DOHH2 (cell line): ENCODE measurements at regions not wholly inside any gene's neighbourhood (a gene's known extent, or its start where the extent isn't known, plus 50 kb on each side); places are given as distances from the start of the nearest gene placed in this dataset.
"Not testable (repeated sequence)": the region's sequence is repeated elsewhere in the genome, so short reads cannot be mapped to it uniquely, and the experiment has no call there.

Experiments
- H3F3A ChIP-seq: fragments of 200-600 bp; sonication (generic), shearing (Covaris generic); 2 replicates; pipeline ENCODE4 v1.6.0; 2016; ENCODE audit warnings: antibody characterized with exemption, mild to moderate bottlenecking; ENCODE audit not compliant: control insufficient read depth, insufficient read depth
- H3K27ac ChIP-seq: fragments of 200-600 bp; sonication (generic); 2 replicates; pipeline ENCODE4 v1.5.1; 2014; ENCODE audit warnings: low read depth, mild to moderate bottlenecking, low read length, moderate library complexity
- H3K27me3 ChIP-seq: fragments of 200-600 bp; sonication (generic); 2 replicates; pipeline ENCODE4 v1.6.1; 2014; ENCODE audit warnings: mild to moderate bottlenecking, low read length, mixed read lengths; ENCODE audit not compliant: control insufficient read depth
- H3K36me3 ChIP-seq: fragments of 200-600 bp; sonication (generic); 2 replicates; pipeline ENCODE4 v1.6.1; 2014; ENCODE audit warnings: mild to moderate bottlenecking, low read length, moderate library complexity, mixed read lengths; ENCODE audit not compliant: control insufficient read depth
- H3K4me1 ChIP-seq: fragments of 200-600 bp; sonication (generic); 2 replicates; pipeline ENCODE4 v1.6.1; 2014; ENCODE audit warnings: mild to moderate bottlenecking, low read length, mixed read lengths; ENCODE audit not compliant: control insufficient read depth
- H3K4me2 ChIP-seq: fragments of 200-600 bp; sonication (generic); 2 replicates; pipeline ENCODE4 v1.6.0; 2014; ENCODE audit warnings: mild to moderate bottlenecking, low read length, moderate library complexity
- H3K4me3 ChIP-seq: fragments of 200-600 bp; sonication (generic); 2 replicates; pipeline ENCODE4 v1.5.1; 2014; ENCODE audit warnings: mild to moderate bottlenecking, low read length, mixed read lengths
- H3K79me2 ChIP-seq: fragments of 200-600 bp; sonication (generic); 2 replicates; pipeline ENCODE4 v1.6.1; 2014; ENCODE audit warnings: mild to moderate bottlenecking, low read length, mixed read lengths; ENCODE audit not compliant: control insufficient read depth
- H3K9me2 ChIP-seq: fragments of 200-600 bp; sonication (generic); replicated peaks from 2 replicates; pipeline ENCODE4 v1.6.1; 2014; ENCODE audit warnings: mild to moderate bottlenecking, low read length, mixed read lengths; ENCODE audit not compliant: control insufficient read depth
- H3K9me3 ChIP-seq: fragments of 200-600 bp; sonication (generic); 2 replicates; pipeline ENCODE4 v1.6.1; 2014; ENCODE audit warnings: antibody characterized with exemption, low read length, mixed read lengths; ENCODE audit not compliant: control insufficient read depth, insufficient read depth
- H4K20me1 ChIP-seq: fragments of 200-600 bp; sonication (generic); 2 replicates; pipeline ENCODE4 v1.6.0; 2014; ENCODE audit warnings: low read depth, mild to moderate bottlenecking, antibody characterized with exemption, low read length, moderate library complexity; ENCODE audit not compliant: control insufficient read depth, insufficient read depth
- CTCF ChIP-seq: fragments of 200-600 bp; sonication (generic); IDR thresholded peaks from one replicate; pipeline ENCODE4 v1.5.1; 2014; ENCODE audit warnings: antibody characterized with exemption, mild to moderate bottlenecking, low read depth, low read length; ENCODE audit not compliant: poor library complexity, severe bottlenecking

GRCh38 chr7:150044771-150045170, 171.0 kb downstream of the ATP6V0E2 start:
- not testable (repeated sequence) for H3K4me2 ChIP-seq, H3F3A ChIP-seq, H4K20me1 ChIP-seq, H3K9me2 ChIP-seq, H3K27ac ChIP-seq, H3K4me1 ChIP-seq, H3K9me3 ChIP-seq, H3K79me2 ChIP-seq, H3K27me3 ChIP-seq, H3K36me3 ChIP-seq, H3K4me3 ChIP-seq

GRCh38 chr7:150045596-150045995, 171.8 kb downstream of the ATP6V0E2 start:
- not testable (repeated sequence) for H3K4me1 ChIP-seq, H3K27ac ChIP-seq, H3K79me2 ChIP-seq, H3F3A ChIP-seq, H4K20me1 ChIP-seq, H3K27me3 ChIP-seq, H3K36me3 ChIP-seq, H3K9me3 ChIP-seq, H3K4me3 ChIP-seq, H3K4me2 ChIP-seq, H3K9me2 ChIP-seq
- TF ChIP-seq CTCF: peak; percentile 18

- H3K9me3 ChIP-seq, H3F3A ChIP-seq, H3K4me2 ChIP-seq, H3K79me2 ChIP-seq, H3K27me3 ChIP-seq, H3K9me2 ChIP-seq, H4K20me1 ChIP-seq, H3K4me3 ChIP-seq, H3K4me1 ChIP-seq, H3K27ac ChIP-seq, H3K36me3 ChIP-seq: not testable (repeated sequence)
These were observed 172.8 kb downstream of the ATP6V0E2 start for GRCh38 chr7:150046290-150047194.

DNA sequence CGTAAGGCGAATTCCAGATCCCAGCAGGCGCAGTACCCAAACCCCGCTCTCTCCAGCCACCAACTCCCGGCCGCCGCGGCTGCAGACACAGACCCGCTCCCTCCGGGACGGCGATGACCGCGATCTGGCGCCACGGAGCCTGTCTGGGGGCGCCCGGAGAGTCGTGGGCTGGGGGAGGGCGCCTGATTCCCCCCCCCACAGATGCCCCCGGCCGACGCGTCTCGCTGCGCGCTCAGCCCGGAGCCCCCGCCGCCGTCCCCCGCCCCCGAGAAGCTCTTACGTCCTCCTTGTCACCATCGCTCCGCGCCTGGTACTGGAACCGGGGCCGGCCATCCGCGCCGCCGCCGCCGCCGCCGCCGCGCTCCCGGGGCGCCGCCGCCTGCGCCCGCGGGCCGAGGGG, 173.6 kb downstream of the ATP6V0E2 start:
- H3F3A ChIP-seq, H3K9me3 ChIP-seq, H3K4me3 ChIP-seq, H4K20me1 ChIP-seq, H3K36me3 ChIP-seq, H3K4me2 ChIP-seq, H3K9me2 ChIP-seq, H3K4me1 ChIP-seq, H3K27ac ChIP-seq, H3K27me3 ChIP-seq, H3K79me2 ChIP-seq: not testable (repeated sequence)

DNA sequence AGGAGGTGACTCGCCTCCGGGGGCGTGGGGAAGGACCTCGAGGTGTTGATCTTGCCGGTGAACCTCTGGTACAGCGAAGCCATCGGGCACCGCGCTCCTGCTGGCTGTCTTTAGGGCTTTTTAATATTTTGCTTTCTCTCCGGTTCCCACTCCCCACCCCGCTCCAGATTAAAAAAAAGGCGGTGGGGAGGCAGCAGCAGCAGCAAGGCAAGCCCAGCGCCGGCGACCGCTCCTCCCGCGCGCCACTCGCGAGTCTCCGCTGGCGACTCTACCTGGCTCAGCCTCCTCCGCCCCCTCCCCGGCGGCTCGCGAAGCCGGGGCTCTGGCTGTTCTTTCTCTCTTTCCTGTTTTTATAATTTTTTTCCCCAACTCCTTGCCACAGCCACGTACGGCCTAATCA, 174.0 kb downstream of the ATP6V0E2 start:
- H3K4me3 ChIP-seq, H3F3A ChIP-seq, H3K27me3 ChIP-seq, H3K4me1 ChIP-seq, H3K36me3 ChIP-seq, H4K20me1 ChIP-seq, H3K9me2 ChIP-seq, H3K9me3 ChIP-seq, H3K4me2 ChIP-seq, H3K79me2 ChIP-seq, H3K27ac ChIP-seq: not testable (repeated sequence)

- H3K4me2 ChIP-seq, H3K27me3 ChIP-seq, H3K36me3 ChIP-seq, H3K9me2 ChIP-seq, H3K4me1 ChIP-seq, H4K20me1 ChIP-seq, H3F3A ChIP-seq, H3K79me2 ChIP-seq, H3K4me3 ChIP-seq, H3K9me3 ChIP-seq, H3K27ac ChIP-seq: not testable (repeated sequence)
These were observed 174.7 kb downstream of the ATP6V0E2 start for GRCh38 chr7:150048244-150049011.

DNA sequence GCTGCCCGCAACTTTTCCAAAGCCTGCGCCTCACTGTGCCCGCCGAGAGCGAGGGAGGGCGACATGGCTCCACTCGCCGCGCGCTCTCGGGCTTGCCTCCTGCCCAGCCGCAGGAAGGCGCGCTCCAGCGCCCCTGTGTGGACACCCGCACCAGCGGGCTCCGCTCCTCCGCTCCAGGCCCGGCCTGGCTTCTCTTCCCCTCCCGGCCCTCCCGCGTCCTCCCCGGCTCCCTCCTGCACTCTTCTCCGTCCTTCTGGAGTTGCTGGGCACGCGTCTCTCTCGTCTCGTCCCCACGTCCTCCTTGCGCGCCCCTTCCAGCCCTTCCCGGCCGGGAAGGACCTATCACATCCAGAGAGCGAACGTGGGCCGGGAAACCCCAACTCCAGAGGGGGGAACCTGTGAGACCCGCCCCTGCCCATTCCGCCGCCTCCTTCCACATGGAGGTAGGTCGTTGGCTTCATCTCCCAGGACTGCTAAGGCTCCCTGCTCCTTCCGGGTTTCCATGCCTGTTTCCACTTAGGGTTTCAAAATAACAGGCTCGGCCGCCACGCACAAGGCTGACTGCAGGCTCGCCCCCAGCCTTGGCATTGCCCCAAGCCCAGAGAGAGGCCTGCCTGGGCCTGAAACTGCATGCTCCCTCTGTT, 175.4 kb downstream of the ATP6V0E2 start:
- not testable (repeated sequence) for H3K4me2 ChIP-seq, H3K9me3 ChIP-seq, H3F3A ChIP-seq, H3K36me3 ChIP-seq, H3K9me2 ChIP-seq, H3K27me3 ChIP-seq, H3K4me3 ChIP-seq, H4K20me1 ChIP-seq, H3K79me2 ChIP-seq, H3K4me1 ChIP-seq, H3K27ac ChIP-seq
